HUES6 (cell line): ENCODE measurements at regions not wholly inside any gene's neighbourhood (a gene's known extent, or its start where the extent isn't known, plus 50 kb on each side); places are given as distances from the start of the nearest gene placed in this dataset.

Source experiments
- H3K27ac ChIP-seq: 2 replicates; pipeline ENCODE4 v1.7.0; 2013; ENCODE audit warnings: low read depth, mild to moderate bottlenecking, low read length, inconsistent platforms
- H3K27me3 ChIP-seq: 2 replicates; pipeline ENCODE4 v1.6.1; 2013; ENCODE audit warnings: low read length; ENCODE audit not compliant: control insufficient read depth, insufficient read depth
- H3K36me3 ChIP-seq: 2 replicates; pipeline ENCODE4 v1.6.1; 2013; ENCODE audit warnings: low read length; ENCODE audit not compliant: control insufficient read depth, insufficient read depth
- H3K4me1 ChIP-seq: 2 replicates; pipeline ENCODE4 v1.6.1; 2013; ENCODE audit warnings: low read length; ENCODE audit not compliant: control insufficient read depth, insufficient read depth
- H3K4me3 ChIP-seq: 2 replicates; pipeline ENCODE4 v1.5.1; 2013; ENCODE audit warnings: low read depth, low read length
- H3K9ac ChIP-seq: one replicate; pipeline ENCODE4 v1.6.1; 2013; ENCODE audit warnings: mild to moderate bottlenecking, low read length
- H3K9me3 ChIP-seq: 2 replicates; pipeline ENCODE4 v1.6.1; 2013; ENCODE audit warnings: low read depth, low read length; ENCODE audit not compliant: control insufficient read depth, insufficient read depth

DNA sequence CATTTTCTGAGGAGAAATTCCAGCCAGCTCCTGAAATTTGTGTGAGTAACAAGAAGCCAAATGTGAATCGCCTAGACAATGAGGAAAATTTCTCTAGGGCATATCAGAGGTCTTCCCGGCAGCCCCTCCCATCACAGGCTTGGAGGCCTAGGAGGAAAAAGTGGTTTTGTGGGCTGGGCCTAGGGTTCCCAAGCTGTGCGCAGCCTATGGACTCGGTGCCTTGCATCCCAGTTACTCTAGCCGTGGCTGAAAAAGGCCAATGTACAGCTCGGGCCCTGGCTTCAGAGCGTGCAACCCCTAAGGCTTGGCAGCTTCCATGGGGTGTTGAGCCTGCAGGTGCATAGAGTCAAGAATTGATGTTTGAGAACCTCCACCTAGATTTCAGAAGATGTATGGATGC lies 556.2 kb upstream of the DSEL start:
- Histone ChIP-seq H3K36me3 (no peaks in the 10 kb centered on the region), H3K4me1 (no peaks in the 10 kb centered on the region), H3K9me3 (peaks cover 31% of the 10 kb centered on the region), H3K27me3 (no peaks in the 10 kb centered on the region), H3K27ac (no peak overlapping the region), H3K4me3 (no peak overlapping the region), H3K9ac (no peak overlapping the region)

DNA sequence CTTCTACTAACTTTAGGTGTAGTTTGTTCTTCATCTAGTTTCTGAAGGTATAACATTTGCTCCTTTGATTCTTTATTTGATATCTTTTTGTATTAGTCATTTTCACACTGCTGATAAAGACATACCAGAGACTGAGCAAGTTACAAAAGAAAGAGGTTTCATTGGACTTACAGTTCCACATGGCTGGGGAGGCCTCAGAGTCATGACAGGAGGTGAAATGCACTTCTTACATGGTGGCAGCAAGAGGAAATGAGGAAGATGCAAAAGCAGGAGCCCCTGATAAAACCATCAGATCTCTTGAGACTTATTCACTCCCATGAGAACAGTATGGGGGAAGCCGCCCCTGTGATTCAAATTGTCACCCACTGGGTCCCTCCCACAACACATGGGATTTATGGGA lies 544.4 kb upstream of the DSEL start:
- H3K4me3 ChIP-seq = no peak overlapping the region
- H3K9ac ChIP-seq = no peak overlapping the region
- no peaks in the 10 kb centered on the region for H3K36me3 ChIP-seq
- H3K9me3 ChIP-seq = no peaks in the 10 kb centered on the region
- H3K27ac ChIP-seq = no peak overlapping the region
- no peaks in the 10 kb centered on the region for H3K4me1 ChIP-seq
- no peaks in the 10 kb centered on the region for H3K27me3 ChIP-seq

DNA sequence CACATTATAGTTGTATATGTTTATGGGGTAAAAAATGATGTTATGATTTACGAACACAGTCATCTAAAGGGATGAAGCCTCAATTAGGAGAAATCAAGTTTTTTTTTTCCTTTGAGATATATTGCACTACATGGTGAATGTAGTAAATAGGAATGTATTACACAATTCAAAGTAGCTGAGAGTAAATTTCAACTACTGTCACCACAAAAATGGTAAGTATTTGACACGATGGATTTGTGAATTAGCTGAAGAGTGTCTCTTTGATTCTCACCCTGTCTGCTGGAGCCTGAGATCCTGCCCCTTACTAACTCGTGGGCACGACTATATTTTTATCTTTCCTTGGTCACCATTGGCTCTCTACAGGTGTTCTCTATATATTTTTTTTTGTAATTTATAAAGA lies 540.4 kb upstream of the DSEL start:
- Histone ChIP-seq H3K4me1 (no peaks in the 10 kb centered on the region), H3K27ac (no peak overlapping the region), H3K9ac (no peak overlapping the region), H3K4me3 (no peak overlapping the region), H3K27me3 (no peaks in the 10 kb centered on the region), H3K36me3 (no peaks in the 10 kb centered on the region), H3K9me3 (no peaks in the 10 kb centered on the region)

DNA sequence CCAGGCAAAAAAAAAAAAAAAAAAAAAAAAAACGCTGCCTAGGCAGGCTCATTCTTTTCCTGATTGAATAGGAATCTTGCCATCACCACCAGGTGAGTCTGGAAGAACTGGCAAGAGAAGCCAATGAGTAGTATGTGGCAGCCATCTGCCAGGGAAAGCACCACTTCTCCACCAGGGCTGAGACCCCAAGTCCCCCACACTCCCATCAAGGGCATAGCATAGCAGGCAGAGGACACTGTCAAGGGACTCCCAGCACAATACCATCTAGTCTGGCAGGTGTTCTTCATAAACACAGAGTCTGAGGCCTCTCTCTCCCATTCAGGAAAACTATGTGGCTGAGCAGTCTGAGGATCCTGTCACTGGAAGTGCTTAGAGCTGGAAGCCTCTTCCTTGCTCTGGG lies 538.1 kb upstream of the DSEL start:
- peaks cover 7% of the 10 kb centered on the region; the same call in 1 of the 2 replicates for H3K4me1 ChIP-seq

GRCh38 chr18:68053290-68053689 lies 536.8 kb upstream of the DSEL start:
- no peaks in the 10 kb centered on the region for H3K36me3 ChIP-seq
- no peak overlapping the region for H3K27ac ChIP-seq

More for the DNA sequence above, 538.1 kb upstream of the DSEL start:
- Histone ChIP-seq H3K27ac (no peak overlapping the region), H3K36me3 (no peaks in the 10 kb centered on the region), H3K27me3 (no peaks in the 10 kb centered on the region), H3K9me3 (no peaks in the 10 kb centered on the region), H3K4me3 (no peak overlapping the region), H3K9ac (no peak overlapping the region)

GRCh38 chr18:68041327-68041726 lies 524.8 kb upstream of the DSEL start:
- no peaks in the 10 kb centered on the region for H3K9me3 ChIP-seq
- no peaks in the 10 kb centered on the region for H3K4me1 ChIP-seq
- H3K9ac ChIP-seq = no peak overlapping the region
- H3K36me3 ChIP-seq = no peaks in the 10 kb centered on the region
- H3K27me3 ChIP-seq = no peaks in the 10 kb centered on the region
- no peak overlapping the region for H3K4me3 ChIP-seq
- no peak overlapping the region for H3K27ac ChIP-seq

More at GRCh38 chr18:68053290-68053689, 536.8 kb upstream of the DSEL start:
- H3K4me3 ChIP-seq = no peak overlapping the region
- H3K27me3 ChIP-seq = no peaks in the 10 kb centered on the region
- H3K9ac ChIP-seq = no peak overlapping the region
- H3K9me3 ChIP-seq = no peaks in the 10 kb centered on the region
- H3K4me1 ChIP-seq = peaks cover 7% of the 10 kb centered on the region; the same call in 1 of the 2 replicates

- no peak overlapping the region for H3K27ac ChIP-seq
- H3K27me3 ChIP-seq = no peaks in the 10 kb centered on the region
- no peaks in the 10 kb centered on the region for H3K4me1 ChIP-seq
- H3K9ac ChIP-seq = no peak overlapping the region
- H3K4me3 ChIP-seq = no peak overlapping the region
- no peaks in the 10 kb centered on the region for H3K36me3 ChIP-seq
- H3K9me3 ChIP-seq = no peaks in the 10 kb centered on the region
Observed at GRCh38 chr18:68040198-68040597, 523.7 kb upstream of the DSEL start.

DNA sequence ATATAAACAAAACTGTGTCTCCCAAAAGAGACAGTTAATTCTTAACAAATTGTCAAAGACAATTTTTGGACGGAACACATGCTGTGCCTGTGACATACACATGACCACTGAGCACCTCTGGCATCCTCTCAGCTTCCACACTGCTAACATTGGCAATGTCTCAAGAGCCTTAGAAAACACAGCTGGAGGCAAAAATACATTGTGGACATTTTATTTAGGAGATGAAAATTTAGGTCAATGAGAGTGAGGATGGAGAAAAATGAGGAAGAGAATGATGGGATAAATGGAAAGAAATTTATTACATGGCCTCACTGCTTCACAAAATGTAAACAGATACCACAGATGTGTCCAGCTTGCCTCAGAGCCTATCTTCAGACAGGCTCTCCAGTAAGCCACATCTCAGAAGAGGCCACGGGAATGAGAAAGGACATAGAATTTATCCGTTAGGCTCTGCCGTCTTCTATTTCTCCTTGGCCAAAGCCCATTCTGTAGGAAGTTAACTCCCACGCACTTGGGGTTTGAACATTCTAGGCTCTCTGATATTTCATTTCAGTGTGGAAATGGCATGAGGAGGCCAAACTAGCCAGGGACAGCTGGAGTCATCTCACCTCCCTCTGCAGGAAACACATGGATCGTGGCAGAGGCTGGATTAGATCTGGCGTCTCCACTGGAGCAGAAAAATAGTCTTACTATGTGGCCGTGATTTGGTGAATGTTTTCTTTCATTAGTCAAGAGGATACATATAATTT lies 519.4 kb upstream of the DSEL start:
- Histone ChIP-seq H3K4me3 (no peak overlapping the region), H3K27ac (no peak overlapping the region), H3K9me3 (no peaks in the 10 kb centered on the region), H3K27me3 (no peaks in the 10 kb centered on the region), H3K36me3 (no peaks in the 10 kb centered on the region), H3K9ac (no peak overlapping the region), H3K4me1 (no peaks in the 10 kb centered on the region)

DNA sequence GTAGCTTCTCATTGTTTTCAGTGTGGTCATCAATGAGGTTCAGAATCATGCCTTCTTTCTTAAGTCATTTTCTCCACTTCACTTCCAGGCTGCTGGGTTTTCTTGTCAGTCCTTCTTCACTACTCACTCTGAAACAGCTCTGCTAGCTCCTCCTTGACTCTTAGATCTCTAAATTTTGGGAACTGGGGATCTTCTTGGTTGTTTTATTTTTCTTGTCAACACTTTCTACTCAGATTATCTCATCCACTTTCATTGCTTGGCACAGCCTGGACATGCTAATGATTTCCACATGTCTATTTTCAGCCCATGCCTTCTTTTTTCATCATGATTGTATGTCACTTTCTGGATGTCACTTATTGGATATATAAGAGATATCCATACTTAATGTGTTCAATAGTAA lies 517.8 kb upstream of the DSEL start:
- no peaks in the 10 kb centered on the region for H3K4me1 ChIP-seq
- H3K9ac ChIP-seq = no peak overlapping the region
- no peaks in the 10 kb centered on the region for H3K9me3 ChIP-seq
- H3K36me3 ChIP-seq = no peaks in the 10 kb centered on the region
- no peaks in the 10 kb centered on the region for H3K27me3 ChIP-seq
- H3K27ac ChIP-seq = no peak overlapping the region
- H3K4me3 ChIP-seq = no peak overlapping the region

DNA sequence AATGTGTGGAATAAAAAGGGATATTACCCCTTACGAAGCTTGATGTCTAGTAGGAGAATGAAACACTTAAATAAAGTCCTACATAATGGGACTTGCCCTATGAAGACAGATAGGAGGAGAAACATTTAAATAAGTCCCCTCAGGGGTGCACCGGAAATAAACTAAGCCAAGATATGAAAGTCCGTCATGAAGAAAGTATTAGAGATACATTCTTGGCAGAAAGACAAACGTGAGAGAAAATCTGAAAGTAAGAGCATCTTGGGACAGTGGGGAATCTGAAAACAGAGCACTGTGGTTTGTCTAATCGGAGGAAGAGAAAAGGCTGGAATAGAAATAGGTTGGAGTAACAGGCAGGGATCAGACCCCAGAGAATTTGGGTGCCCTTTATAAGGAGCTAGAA lies 516.9 kb upstream of the DSEL start:
- Histone ChIP-seq H3K27ac (no peak overlapping the region), H3K9me3 (no peaks in the 10 kb centered on the region), H3K36me3 (no peaks in the 10 kb centered on the region), H3K4me1 (no peaks in the 10 kb centered on the region), H3K27me3 (no peaks in the 10 kb centered on the region), H3K9ac (no peak overlapping the region), H3K4me3 (no peak overlapping the region)

- Histone ChIP-seq H3K9ac (no peak overlapping the region), H3K4me3 (no peak overlapping the region), H3K4me1 (no peaks in the 10 kb centered on the region), H3K9me3 (no peaks in the 10 kb centered on the region), H3K36me3 (no peaks in the 10 kb centered on the region), H3K27ac (no peak overlapping the region), H3K27me3 (no peaks in the 10 kb centered on the region)
Observed at GRCh38 chr18:68024716-68025115, 508.2 kb upstream of the DSEL start.
